IMR-90 (cell line): ENCODE measurements at regions not wholly inside any gene's neighbourhood (a gene's known extent, or its start where the extent isn't known, plus 50 kb on each side); places are given as distances from the start of the nearest gene placed in this dataset.

Experiments used
- BHLHE40 ChIP-seq: fragments of 150-350 bp; IDR thresholded peaks from 2 replicates; pipeline ENCODE4 v1.6.1; 2016; ENCODE audit warnings: mild to moderate bottlenecking, low read depth, low read length
- CEBPB ChIP-seq: IDR thresholded peaks from 2 replicates; pipeline ENCODE4 v1.6.1; 2012; ENCODE audit warnings: low read depth, low read length, improper control_type of control experiment
- CTCF ChIP-seq: conservative IDR thresholded peaks from 2 replicates; pipeline ENCODE4 v1.5.1; 2012; ENCODE audit warnings: mild to moderate bottlenecking, low read depth, low read length, improper control_type of control experiment
- FOS ChIP-seq: fragments of 150-350 bp; IDR thresholded peaks from 2 replicates; pipeline ENCODE4 v1.6.1; 2016; ENCODE audit warnings: low read depth, low read length
- POLR2A ChIP-seq: IDR thresholded peaks from 2 replicates; pipeline ENCODE4 v1.6.1; 2012; ENCODE audit warnings: mild to moderate bottlenecking, low read depth, low read length
- SMC3 ChIP-seq: fragments of 150-350 bp; IDR thresholded peaks from 2 replicates; pipeline ENCODE4 v1.6.1; 2016; ENCODE audit warnings: low read depth, mild to moderate bottlenecking, antibody characterized with exemption, low read length, moderate library complexity

GRCh38 chr17:14494161-14494560, 193.3 kb downstream of the HS3ST3B1 start:
- no peak for TF ChIP-seq FOS
- no peak for TF ChIP-seq CTCF
- TF ChIP-seq SMC3, result no peak
- no peak for TF ChIP-seq POLR2A
- TF ChIP-seq CEBPB, result peak; percentile 47; the same call in 1 of the 2 replicates
- TF ChIP-seq BHLHE40, result no peak
